K562 (cell line): ENCODE measurements at regions not wholly inside any gene's neighbourhood (a gene's known extent, or its start where the extent isn't known, plus 50 kb on each side); places are given as distances from the start of the nearest gene placed in this dataset.

Experiments used
- POLR2A ChIP-seq: fragments of 450-650 bp; conservative IDR thresholded peaks from 2 replicates; pipeline ENCODE4 v1.6.1; 2016
- POLR2AphosphoS5 ChIP-seq: IDR thresholded peaks from 2 replicates; pipeline ENCODE4 v1.6.1; 2011; ENCODE audit warnings: mild to moderate bottlenecking, low read depth, low read length, moderate library complexity; ENCODE audit not compliant: control insufficient read depth, insufficient read depth
- ZEB2 ChIP-seq: fragments of 450-650 bp; IDR thresholded peaks from 2 replicates; pipeline ENCODE4 v1.6.1; 2016
- ZFP36 ChIP-seq: fragments of 150-350 bp; IDR thresholded peaks from 2 replicates; pipeline ENCODE4 v1.6.1; 2018; ENCODE audit warnings: low read length, low read depth; ENCODE audit not compliant: partially characterized antibody
- ZNF121 ChIP-seq: sonication (generic); formaldehyde crosslinking; conservative IDR thresholded peaks from 2 replicates; pipeline ENCODE4 v1.8.0; 2022; ENCODE audit warnings: missing genetic modification reagents
- ZNF146 ChIP-seq: IDR thresholded peaks from one replicate; pipeline ENCODE4 v1.6.1; 2018; ENCODE audit warnings: missing compliant biosample characterization; ENCODE audit not compliant: unreplicated experiment
- ZNF174 ChIP-seq: fragments of 250-450 bp; sonication (Bioruptor Pico); IDR thresholded peaks from 2 replicates; pipeline ENCODE4 v1.4.0; 2020; ENCODE audit warnings: mild to moderate bottlenecking
- TF ChIP-seq, protein P1 (sequence below): sonication (generic); formaldehyde crosslinking; IDR thresholded peaks from 2 replicates; pipeline ENCODE4 v1.5.0; 2020; ENCODE audit warnings: missing genetic modification reagents

DNA sequence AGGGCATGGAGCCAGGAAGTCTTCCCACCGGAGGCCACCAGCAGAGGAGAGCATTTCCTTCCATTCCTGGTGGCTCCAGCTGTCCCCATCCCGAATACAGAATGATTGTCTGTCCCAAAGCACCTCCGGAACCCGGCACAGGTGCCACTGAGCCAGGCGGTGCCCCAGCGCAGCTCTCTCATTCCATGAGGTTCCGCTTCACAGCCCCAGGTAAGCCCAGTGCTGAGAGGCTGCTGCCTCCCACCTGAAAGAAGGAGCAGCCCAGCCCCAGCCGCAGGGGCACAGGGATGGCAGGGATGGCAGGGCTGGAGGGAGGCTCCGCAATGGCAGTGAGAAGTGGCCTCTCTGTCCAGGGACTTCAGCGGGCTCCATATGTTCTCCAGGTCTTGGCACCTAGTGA, 162.1 kb upstream of the TCERG1L start:
- TF ChIP-seq ZFP36 (no peak), ZNF174 (no peak), POLR2A (no peak), POLR2AphosphoS5 (no peak), ZNF146 (CRISPR knock-in tag) (no peak), ZEB2 (no peak), ZNF121 (no peak)
- TF ChIP-seq, protein P1, sequence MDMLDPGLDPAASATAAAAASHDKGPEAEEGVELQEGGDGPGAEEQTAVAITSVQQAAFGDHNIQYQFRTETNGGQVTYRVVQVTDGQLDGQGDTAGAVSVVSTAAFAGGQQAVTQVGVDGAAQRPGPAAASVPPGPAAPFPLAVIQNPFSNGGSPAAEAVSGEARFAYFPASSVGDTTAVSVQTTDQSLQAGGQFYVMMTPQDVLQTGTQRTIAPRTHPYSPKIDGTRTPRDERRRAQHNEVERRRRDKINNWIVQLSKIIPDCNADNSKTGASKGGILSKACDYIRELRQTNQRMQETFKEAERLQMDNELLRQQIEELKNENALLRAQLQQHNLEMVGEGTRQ (CRISPR knock-in tag): no peak
